ENCODE measurements at regions not wholly inside any gene's neighbourhood (a gene's known extent, or its start where the extent isn't known, plus 50 kb on each side); places are given as distances from the start of the nearest gene placed in this dataset.

DNA sequence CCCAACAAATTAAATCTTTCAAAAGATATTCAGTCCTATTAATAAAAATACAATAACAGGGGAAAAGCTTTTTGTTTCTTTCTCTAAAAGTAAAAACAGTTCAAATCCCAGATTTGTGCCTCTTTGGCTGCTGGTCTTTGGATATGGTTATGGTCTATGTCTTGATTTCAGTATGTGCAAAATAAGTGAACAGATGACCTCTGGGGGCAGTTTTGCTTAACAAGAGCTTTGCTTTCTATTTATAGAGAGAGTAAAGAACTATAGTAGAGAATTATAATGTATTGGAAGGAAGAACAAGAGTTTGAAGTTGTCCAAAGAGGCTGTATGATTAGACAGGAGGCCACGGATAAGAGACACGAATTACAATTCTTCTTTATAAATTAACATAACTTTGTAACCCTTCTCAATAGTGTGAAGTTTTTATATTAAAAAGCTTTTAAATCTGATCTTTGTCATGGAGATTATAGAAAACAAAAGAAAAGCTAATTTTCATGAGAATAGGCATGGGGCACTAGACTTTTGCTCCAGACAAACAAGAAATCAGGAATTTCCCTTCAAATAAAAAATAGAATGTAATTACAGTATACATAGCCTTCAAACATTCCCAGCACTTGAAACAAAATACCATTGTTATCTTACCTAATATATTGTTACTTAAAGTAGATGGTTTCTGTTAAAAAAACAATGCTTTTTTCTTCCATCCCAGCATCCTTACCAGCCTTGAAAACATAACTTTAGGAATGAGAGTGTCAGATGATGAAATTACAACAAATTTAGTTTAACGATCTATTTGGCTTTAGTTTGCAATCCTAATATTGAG, 432.7 kb upstream of the ARHGEF26 start:
- H3K27me3 ChIP-seq (ENCODE audit: control insufficient read depth in 2 of 2, insufficient read depth in 2 of 2, low read length in 2 of 2) = no peaks in the 10 kb centered on the region
- H3K36me3 Mint-ChIP-seq = no peaks in the 10 kb centered on the region
- TF ChIP-seq, protein P1, sequence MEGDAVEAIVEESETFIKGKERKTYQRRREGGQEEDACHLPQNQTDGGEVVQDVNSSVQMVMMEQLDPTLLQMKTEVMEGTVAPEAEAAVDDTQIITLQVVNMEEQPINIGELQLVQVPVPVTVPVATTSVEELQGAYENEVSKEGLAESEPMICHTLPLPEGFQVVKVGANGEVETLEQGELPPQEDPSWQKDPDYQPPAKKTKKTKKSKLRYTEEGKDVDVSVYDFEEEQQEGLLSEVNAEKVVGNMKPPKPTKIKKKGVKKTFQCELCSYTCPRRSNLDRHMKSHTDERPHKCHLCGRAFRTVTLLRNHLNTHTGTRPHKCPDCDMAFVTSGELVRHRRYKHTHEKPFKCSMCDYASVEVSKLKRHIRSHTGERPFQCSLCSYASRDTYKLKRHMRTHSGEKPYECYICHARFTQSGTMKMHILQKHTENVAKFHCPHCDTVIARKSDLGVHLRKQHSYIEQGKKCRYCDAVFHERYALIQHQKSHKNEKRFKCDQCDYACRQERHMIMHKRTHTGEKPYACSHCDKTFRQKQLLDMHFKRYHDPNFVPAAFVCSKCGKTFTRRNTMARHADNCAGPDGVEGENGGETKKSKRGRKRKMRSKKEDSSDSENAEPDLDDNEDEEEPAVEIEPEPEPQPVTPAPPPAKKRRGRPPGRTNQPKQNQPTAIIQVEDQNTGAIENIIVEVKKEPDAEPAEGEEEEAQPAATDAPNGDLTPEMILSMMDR (IDR thresholded peaks at IDR 0.05) = no peak
- H3K4me2 ChIP-seq (replicated peaks; ENCODE audit: extremely low read depth, low read length, poor library complexity, severe bottlenecking) = no peak overlapping the region
- WGBS (ENCODE audit: insufficient coverage) = no CpG with 5 or more reads among the region's 3 CpGs
- no peaks in the 10 kb centered on the region for H4K20me1 ChIP-seq (ENCODE audit: insufficient read depth, low read length)
- no peaks in the 10 kb centered on the region for H3K9me3 ChIP-seq (replicated peaks in 1 of 2; ENCODE audit: control insufficient read depth in 1 of 2, insufficient read depth in 1 of 2, low read length in 2 of 2)
- no peak overlapping the region for H3K27ac Mint-ChIP-seq
- no peak overlapping the region for H3K4me3 ChIP-seq (replicated peaks in 1 of 3; ENCODE audit: low read depth in 2 of 3, low read length in 3 of 3)
- no peak overlapping the region for H3K9ac ChIP-seq (ENCODE audit: insufficient read depth, low read length, poor library complexity, severe bottlenecking)
- no peaks in the 10 kb centered on the region for H3K79me2 ChIP-seq (ENCODE audit: insufficient read depth, low read length)
- no peak for DNase-seq
- peaks cover 0 to 2% of the 10 kb centered on the region in 2 donors for H3K4me1 ChIP-seq (ENCODE audit: control insufficient read depth in 1 of 2, insufficient read depth in 2 of 2, low read length in 2 of 2)
- H3K36me3 ChIP-seq (replicated peaks in 1 of 2; ENCODE audit: control insufficient read depth in 1 of 2, insufficient read depth in 2 of 2, low read length in 2 of 2) = no peaks in the 10 kb centered on the region
- H3K4me3 Mint-ChIP-seq = no peak overlapping the region
- intact Hi-C loops (cut with micrococcal nuclease) = no loop called here
- no peak overlapping the region for H2AFZ ChIP-seq (ENCODE audit: insufficient read depth, low read depth, low read length, poor library complexity, severe bottlenecking)
- peaks cover 0 to under 1% (median 0%) of the 10 kb centered on the region in 7 donors for H3K9me3 Mint-ChIP-seq
- no peak overlapping the region for H3K27ac ChIP-seq (ENCODE audit: low read depth in 1 of 2, low read length in 2 of 2)
- H3K27me3 Mint-ChIP-seq (ENCODE audit: low read depth in 3 of 3) = no peaks in the 10 kb centered on the region
- H3K4me1 Mint-ChIP-seq = peaks cover 2% of the 10 kb centered on the region

DNA sequence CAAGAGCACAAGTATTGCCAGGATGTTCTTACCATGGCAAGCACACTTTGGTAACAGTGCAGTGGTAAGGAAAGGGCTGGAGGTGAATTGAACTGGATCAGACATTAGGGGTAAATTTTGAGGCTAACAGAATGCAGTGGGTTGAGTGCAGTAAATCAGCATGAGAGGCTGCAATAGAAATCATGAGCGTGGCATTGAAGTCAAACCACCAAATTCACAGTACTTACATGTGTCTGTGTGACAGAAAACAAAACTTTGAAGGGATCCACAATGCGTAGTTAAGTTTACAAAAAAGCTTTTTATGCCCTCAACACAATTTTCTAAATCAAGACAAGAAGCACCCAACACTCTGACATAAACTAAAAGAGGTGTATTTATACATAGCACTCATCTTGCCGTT, 428.0 kb upstream of the ARHGEF26 start:
- Mint-ChIP-seq H3K27ac (no peak overlapping the region), H3K27me3 (ENCODE audit: low read depth in 3 of 3) (no peaks in the 10 kb centered on the region), H3K36me3 (no peaks in the 10 kb centered on the region), H3K4me3 (no peak overlapping the region), H3K9me3 (no peaks in the 10 kb centered on the region), H3K4me1 (no peaks in the 10 kb centered on the region)
- Histone ChIP-seq H4K20me1 (ENCODE audit: insufficient read depth, low read length) (no peaks in the 10 kb centered on the region), H3K9me3 (replicated peaks in 1 of 2; ENCODE audit: control insufficient read depth in 1 of 2, insufficient read depth in 1 of 2, low read length in 2 of 2) (no peaks in the 10 kb centered on the region), H3K27ac (ENCODE audit: low read depth in 1 of 2, low read length in 2 of 2) (no peak overlapping the region), H3K4me3 (replicated peaks in 1 of 3; ENCODE audit: low read depth in 2 of 3, low read length in 3 of 3) (no peak overlapping the region), H3K4me1 (ENCODE audit: control insufficient read depth in 1 of 2, insufficient read depth in 2 of 2, low read length in 2 of 2) (no peaks in the 10 kb centered on the region), H2AFZ (ENCODE audit: insufficient read depth, low read depth, low read length, poor library complexity, severe bottlenecking) (no peak overlapping the region), H3K9ac (ENCODE audit: insufficient read depth, low read length, poor library complexity, severe bottlenecking) (no peak overlapping the region), H3K4me2 (replicated peaks; ENCODE audit: extremely low read depth, low read length, poor library complexity, severe bottlenecking) (no peak overlapping the region), H3K27me3 (ENCODE audit: control insufficient read depth in 2 of 2, insufficient read depth in 2 of 2, low read length in 2 of 2) (no peaks in the 10 kb centered on the region), H3K36me3 (replicated peaks in 1 of 2; ENCODE audit: control insufficient read depth in 1 of 2, insufficient read depth in 2 of 2, low read length in 2 of 2) (no peaks in the 10 kb centered on the region), H3K79me2 (ENCODE audit: insufficient read depth, low read length) (no peaks in the 10 kb centered on the region)
- 88% methylated on average over 1 of the region's 3 CpGs for WGBS (ENCODE audit: insufficient coverage)
- intact Hi-C loops (cut with micrococcal nuclease) = no loop called here
- no peak for DNase-seq
- TF ChIP-seq, protein P1 (IDR thresholded peaks at IDR 0.05) = no peak

All from CD14-positive monocyte (primary cell).